HEK293 (cell line): ENCODE measurements at regions not wholly inside any gene's neighbourhood (a gene's known extent, or its start where the extent isn't known, plus 50 kb on each side); places are given as distances from the start of the nearest gene placed in this dataset.

Source experiments
- CTCF ChIA-PET: fragments of 350-600 bp; formaldehyde crosslinking; extraction: SDS; loops from one replicate; lab custom pipeline; 2021; ENCODE audit warnings: antibody characterized with exemption; lab: Yijun Ruan, JAX
- POLR2A ChIA-PET: fragments of 300-600 bp; formaldehyde crosslinking; extraction: SDS; loops from one replicate; lab custom pipeline; 2020; ENCODE audit warnings: antibody characterized with exemption, inconsistent platforms; lab: Yijun Ruan, JAX
- H3K27ac ChIP-seq: fragments of 200-500 bp; sonication (Bioruptor generic); 2 replicates; pipeline ENCODE4 v1.5.1; 2014; ENCODE audit warnings: low read depth, low read length, control low read depth, inconsistent platforms; ENCODE audit errors: extremely low read depth
- H3K36me3 ChIP-seq, 2 experiments: fragments of 200-500 bp in 1 of 2; sonication (Bioruptor generic) in 1 of 2; 1 replicate in 1 of 2; 2 replicates in 1 of 2; pipeline ENCODE4 v1.5.1; 2014 to 2017; ENCODE audit warnings: inconsistent platforms in 2 of 2, low read length in 2 of 2; ENCODE audit not compliant: control insufficient read depth in 2 of 2, insufficient read depth in 1 of 2
- H3K4me1 ChIP-seq: fragments of 200-500 bp; sonication (Bioruptor generic); 2 replicates; pipeline ENCODE4 v1.5.1; 2014; ENCODE audit warnings: mild to moderate bottlenecking, low read length, inconsistent platforms; ENCODE audit not compliant: control insufficient read depth, insufficient read depth
- H3K4me3 ChIP-seq: 2 replicates; pipeline ENCODE4 v1.5.1; 2011; ENCODE audit warnings: low read depth, mild to moderate bottlenecking, control low read depth, low read length, moderate library complexity
- H3K9me3 ChIP-seq: fragments of 200-500 bp; sonication (Bioruptor generic); 2 replicates; pipeline ENCODE4 v1.5.1; 2014; ENCODE audit warnings: low read depth, low read length, inconsistent platforms; ENCODE audit not compliant: control insufficient read depth, insufficient read depth
- GLIS1 ChIP-seq: fragments of 450-650 bp; formaldehyde crosslinking; IDR thresholded peaks from 2 replicates; pipeline ENCODE4 v1.5.1; 2016; ENCODE audit warnings: missing biosample characterization, missing genetic modification characterization
- IKZF3 ChIP-seq: fragments of 450-650 bp; IDR thresholded peaks from 2 replicates; pipeline ENCODE4 v1.5.0; 2018; ENCODE audit warnings: missing biosample characterization, mild to moderate bottlenecking, missing genetic modification characterization, moderate library complexity
- REPIN1 ChIP-seq: fragments of 450-650 bp; formaldehyde crosslinking; IDR thresholded peaks from 2 replicates; pipeline ENCODE4 v1.5.1; 2017; ENCODE audit warnings: missing biosample characterization, missing genetic modification characterization, low read depth
- ZBTB17 ChIP-seq: fragments of 450-650 bp; formaldehyde crosslinking; IDR thresholded peaks from 2 replicates; pipeline ENCODE4 v1.5.1; 2016; ENCODE audit warnings: missing biosample characterization, missing genetic modification characterization
- ZNF157 ChIP-seq: fragments of 450-650 bp; formaldehyde crosslinking; IDR thresholded peaks from 2 replicates; pipeline ENCODE4 v1.5.1; 2016; ENCODE audit warnings: missing biosample characterization, missing genetic modification characterization
- ZNF274 ChIP-seq, 2 experiments: fragments of 200-500 bp in 1 of 2; fragments of 450-650 bp in 1 of 2; sonication (Bioruptor generic) in 1 of 2; formaldehyde crosslinking in 1 of 2; IDR thresholded peaks; 2 replicates each; pipeline versions ENCODE4 v1.5.1 to v1.6.1; 2014 to 2016; ENCODE audit warnings: borderline replicate concordance in 1 of 2, inconsistent platforms in 1 of 2, low read length in 1 of 2, missing biosample characterization in 1 of 2, missing genetic modification characterization in 1 of 2
- ZNF292 ChIP-seq: fragments of 450-650 bp; formaldehyde crosslinking; IDR thresholded peaks from 2 replicates; pipeline ENCODE4 v1.5.1; 2016; ENCODE audit warnings: low read depth, missing biosample characterization, missing genetic modification characterization, borderline replicate concordance
- ZNF324 ChIP-seq: fragments of 450-650 bp; formaldehyde crosslinking; IDR thresholded peaks from 2 replicates; pipeline ENCODE4 v1.5.1; 2016; ENCODE audit warnings: missing biosample characterization, missing genetic modification characterization
- TF ChIP-seq, protein P1 (sequence below): fragments of 450-650 bp; formaldehyde crosslinking; IDR thresholded peaks from 2 replicates; pipeline ENCODE4 v1.5.1; 2016; ENCODE audit warnings: missing biosample characterization, missing genetic modification characterization
- TF ChIP-seq, protein P2 (sequence below): fragments of 450-650 bp; IDR thresholded peaks from 2 replicates; pipeline ENCODE4 v1.5.1; 2018; ENCODE audit warnings: missing biosample characterization, missing genetic modification characterization
- TF ChIP-seq, protein P3 (sequence below): fragments of 450-650 bp; formaldehyde crosslinking; IDR thresholded peaks from 2 replicates; pipeline ENCODE4 v1.5.1; 2017; ENCODE audit warnings: missing biosample characterization, missing genetic modification characterization
- TF ChIP-seq, protein P4 (sequence below): fragments of 450-650 bp; formaldehyde crosslinking; IDR thresholded peaks from 2 replicates; pipeline ENCODE4 v1.5.1; 2016; ENCODE audit warnings: missing biosample characterization, missing genetic modification characterization, low read depth

DNA sequence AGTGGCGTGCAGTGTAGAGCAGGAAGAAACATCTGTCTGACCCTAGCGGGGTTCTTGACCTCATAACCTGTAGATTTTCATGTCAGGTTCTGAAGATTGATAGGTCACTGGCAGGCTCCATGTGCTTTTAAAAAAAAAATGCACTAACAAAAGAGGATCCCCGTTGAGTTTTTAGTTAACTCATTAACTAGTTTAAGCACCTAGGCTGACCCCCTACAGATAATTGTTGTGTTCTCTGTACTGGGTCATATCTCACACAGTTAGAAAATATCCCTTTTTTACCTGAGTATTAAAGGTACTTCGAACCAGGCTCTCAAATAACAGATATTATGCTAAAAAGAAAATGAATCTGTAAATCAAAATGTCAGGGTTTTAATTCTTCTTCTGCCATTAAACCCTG lies 676.6 kb downstream of the CDH11 start:
- no peak overlapping the region for H3K27ac ChIP-seq
- no peaks in the 10 kb centered on the region for H3K4me1 ChIP-seq
- H3K4me3 ChIP-seq: no peak overlapping the region
- TF ChIP-seq, protein P1, sequence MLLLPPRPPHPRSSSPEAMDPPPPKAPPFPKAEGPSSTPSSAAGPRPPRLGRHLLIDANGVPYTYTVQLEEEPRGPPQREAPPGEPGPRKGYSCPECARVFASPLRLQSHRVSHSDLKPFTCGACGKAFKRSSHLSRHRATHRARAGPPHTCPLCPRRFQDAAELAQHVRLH (tag by site-specific recombination): no peak
- no peak for TF ChIP-seq ZNF292 (tag by site-specific recombination)
- no peak for TF ChIP-seq ZNF157 (tag by site-specific recombination)
- no peak for TF ChIP-seq GLIS1
- no peak for TF ChIP-seq IKZF3 (tag by site-specific recombination)
- TF ChIP-seq ZNF274 (IDR thresholded peaks at IDR 0.05; ENCODE audit: low read length): no peak
- TF ChIP-seq ZNF274 (tag by site-specific recombination; IDR thresholded peaks at IDR 0.05; ENCODE audit: borderline replicate concordance): no peak
- TF ChIP-seq, all 188 proteins: peak for 0
- POLR2A ChIA-PET: no interaction called here
- Histone ChIP-seq H3K9me3 (no peaks in the 10 kb centered on the region), H3K36me3 (no peaks in the 10 kb centered on the region)
- CTCF ChIA-PET: no interaction called here

DNA sequence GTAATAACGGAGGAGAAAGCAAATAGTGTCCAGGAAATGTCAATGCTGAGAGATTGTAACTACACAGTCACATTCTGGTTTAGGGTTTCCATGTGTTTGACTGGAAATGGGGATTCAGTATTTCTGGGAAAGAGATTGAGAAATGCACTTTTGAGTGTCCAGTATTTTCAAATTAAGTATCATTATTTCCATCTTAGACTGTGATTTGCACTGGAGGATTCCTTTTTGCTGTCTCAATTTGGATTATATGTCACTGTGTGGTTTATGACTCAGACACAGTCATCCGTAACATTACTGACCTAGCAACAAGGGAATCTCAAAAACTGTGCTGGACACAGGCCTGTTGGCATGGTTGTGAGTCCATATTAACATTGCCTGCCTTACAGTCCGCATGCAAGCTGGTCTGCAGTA lies 681.4 kb downstream of the CDH11 start:
- ChIA-PET POLR2A (no interaction called here), CTCF (interaction anchor here (0.7 kb wide), 1 partner anchor 59 kb away, joined by 3 read pairs; no protein-coding TSS in a partner anchor)
- H3K9me3 ChIP-seq: no peaks in the 10 kb centered on the region
- H3K4me1 ChIP-seq: no peaks in the 10 kb centered on the region
- H3K27ac ChIP-seq: no peak overlapping the region
- H3K36me3 ChIP-seq: no peaks in the 10 kb centered on the region
- TF ChIP-seq, protein P2, sequence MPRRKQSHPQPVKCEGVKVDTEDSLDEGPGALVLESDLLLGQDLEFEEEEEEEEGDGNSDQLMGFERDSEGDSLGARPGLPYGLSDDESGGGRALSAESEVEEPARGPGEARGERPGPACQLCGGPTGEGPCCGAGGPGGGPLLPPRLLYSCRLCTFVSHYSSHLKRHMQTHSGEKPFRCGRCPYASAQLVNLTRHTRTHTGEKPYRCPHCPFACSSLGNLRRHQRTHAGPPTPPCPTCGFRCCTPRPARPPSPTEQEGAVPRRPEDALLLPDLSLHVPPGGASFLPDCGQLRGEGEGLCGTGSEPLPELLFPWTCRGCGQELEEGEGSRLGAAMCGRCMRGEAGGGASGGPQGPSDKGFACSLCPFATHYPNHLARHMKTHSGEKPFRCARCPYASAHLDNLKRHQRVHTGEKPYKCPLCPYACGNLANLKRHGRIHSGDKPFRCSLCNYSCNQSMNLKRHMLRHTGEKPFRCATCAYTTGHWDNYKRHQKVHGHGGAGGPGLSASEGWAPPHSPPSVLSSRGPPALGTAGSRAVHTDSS: no peak
- TF ChIP-seq REPIN1 (no peak), ZBTB17 (tag by site-specific recombination) (no peak)
- TF ChIP-seq, protein P3, sequence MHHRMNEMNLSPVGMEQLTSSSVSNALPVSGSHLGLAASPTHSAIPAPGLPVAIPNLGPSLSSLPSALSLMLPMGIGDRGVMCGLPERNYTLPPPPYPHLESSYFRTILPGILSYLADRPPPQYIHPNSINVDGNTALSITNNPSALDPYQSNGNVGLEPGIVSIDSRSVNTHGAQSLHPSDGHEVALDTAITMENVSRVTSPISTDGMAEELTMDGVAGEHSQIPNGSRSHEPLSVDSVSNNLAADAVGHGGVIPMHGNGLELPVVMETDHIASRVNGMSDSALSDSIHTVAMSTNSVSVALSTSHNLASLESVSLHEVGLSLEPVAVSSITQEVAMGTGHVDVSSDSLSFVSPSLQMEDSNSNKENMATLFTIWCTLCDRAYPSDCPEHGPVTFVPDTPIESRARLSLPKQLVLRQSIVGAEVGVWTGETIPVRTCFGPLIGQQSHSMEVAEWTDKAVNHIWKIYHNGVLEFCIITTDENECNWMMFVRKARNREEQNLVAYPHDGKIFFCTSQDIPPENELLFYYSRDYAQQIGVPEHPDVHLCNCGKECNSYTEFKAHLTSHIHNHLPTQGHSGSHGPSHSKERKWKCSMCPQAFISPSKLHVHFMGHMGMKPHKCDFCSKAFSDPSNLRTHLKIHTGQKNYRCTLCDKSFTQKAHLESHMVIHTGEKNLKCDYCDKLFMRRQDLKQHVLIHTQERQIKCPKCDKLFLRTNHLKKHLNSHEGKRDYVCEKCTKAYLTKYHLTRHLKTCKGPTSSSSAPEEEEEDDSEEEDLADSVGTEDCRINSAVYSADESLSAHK (tag by site-specific recombination): no peak
- no peak overlapping the region for H3K4me3 ChIP-seq

DNA sequence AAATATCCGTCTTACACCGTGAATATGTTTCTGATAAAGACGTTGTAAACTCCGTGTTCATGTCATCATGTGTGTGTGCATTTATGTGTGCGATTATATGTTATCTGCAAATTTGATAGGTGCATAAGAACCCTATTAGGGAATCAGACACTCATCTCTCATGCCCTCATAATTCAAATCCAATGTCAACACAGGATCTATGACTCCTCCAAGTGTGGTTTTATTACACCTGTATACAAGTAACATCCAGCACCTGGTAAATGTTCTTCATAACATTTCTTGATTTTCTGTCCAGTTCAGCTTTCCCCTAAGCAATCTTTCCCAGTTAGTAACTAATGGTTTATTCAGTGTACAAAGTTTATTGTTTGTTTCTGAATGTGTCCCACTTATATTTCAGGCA lies 681.9 kb downstream of the CDH11 start:
- TF ChIP-seq, protein P4, sequence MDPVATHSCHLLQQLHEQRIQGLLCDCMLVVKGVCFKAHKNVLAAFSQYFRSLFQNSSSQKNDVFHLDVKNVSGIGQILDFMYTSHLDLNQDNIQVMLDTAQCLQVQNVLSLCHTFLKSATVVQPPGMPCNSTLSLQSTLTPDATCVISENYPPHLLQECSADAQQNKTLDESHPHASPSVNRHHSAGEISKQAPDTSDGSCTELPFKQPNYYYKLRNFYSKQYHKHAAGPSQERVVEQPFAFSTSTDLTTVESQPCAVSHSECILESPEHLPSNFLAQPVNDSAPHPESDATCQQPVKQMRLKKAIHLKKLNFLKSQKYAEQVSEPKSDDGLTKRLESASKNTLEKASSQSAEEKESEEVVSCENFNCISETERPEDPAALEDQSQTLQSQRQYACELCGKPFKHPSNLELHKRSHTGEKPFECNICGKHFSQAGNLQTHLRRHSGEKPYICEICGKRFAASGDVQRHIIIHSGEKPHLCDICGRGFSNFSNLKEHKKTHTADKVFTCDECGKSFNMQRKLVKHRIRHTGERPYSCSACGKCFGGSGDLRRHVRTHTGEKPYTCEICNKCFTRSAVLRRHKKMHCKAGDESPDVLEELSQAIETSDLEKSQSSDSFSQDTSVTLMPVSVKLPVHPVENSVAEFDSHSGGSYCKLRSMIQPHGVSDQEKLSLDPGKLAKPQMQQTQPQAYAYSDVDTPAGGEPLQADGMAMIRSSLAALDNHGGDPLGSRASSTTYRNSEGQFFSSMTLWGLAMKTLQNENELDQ (tag by site-specific recombination): no peak
- TF ChIP-seq ZNF324: no peak
- Histone ChIP-seq H3K27ac (no peak overlapping the region), H3K9me3 (no peaks in the 10 kb centered on the region), H3K4me1 (no peaks in the 10 kb centered on the region), H3K4me3 (no peak overlapping the region), H3K36me3 (no peaks in the 10 kb centered on the region)
- ChIA-PET CTCF (no interaction called here), POLR2A (no interaction called here)
